OCI-LY3 (cell line): ENCODE measurements at regions not wholly inside any gene's neighbourhood (a gene's known extent, or its start where the extent isn't known, plus 50 kb on each side); places are given as distances from the start of the nearest gene placed in this dataset.

Source experiments
- EZH2phosphoT487 ChIP-seq: fragments of 200-600 bp; shearing (Covaris generic); IDR thresholded peaks from 2 replicates; pipeline ENCODE4 v1.6.1; 2018; ENCODE audit warnings: antibody characterized with exemption, mixed run types, low read depth
- TF ChIP-seq, protein P1 (sequence below): fragments of 200-600, 300-600 bp; sonication (generic); IDR thresholded peaks from 2 replicates; pipeline ENCODE4 v1.5.1; 2014; ENCODE audit warnings: antibody characterized with exemption, low read length, low read depth

DNA sequence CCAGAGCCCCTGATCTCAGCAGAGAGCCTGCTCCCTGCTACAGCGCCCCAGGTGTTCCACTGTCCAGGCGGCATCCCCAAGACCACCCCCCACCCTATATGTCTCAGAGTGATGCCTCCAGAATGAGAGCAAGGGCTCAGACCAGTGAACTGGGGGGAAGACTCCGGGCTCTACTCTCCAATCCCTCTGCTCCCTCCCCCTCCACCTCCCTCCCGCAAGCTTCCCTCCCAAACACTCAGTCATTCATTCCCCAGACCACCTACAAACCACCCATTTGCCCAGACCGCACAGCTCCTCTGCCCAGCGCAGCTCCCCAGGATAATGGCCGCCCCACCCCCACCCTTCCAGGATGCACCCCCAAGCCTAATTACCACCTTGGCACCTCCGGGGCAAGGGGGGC is 59.4 kb upstream of the TAC4 start:
- TF ChIP-seq, protein P1, sequence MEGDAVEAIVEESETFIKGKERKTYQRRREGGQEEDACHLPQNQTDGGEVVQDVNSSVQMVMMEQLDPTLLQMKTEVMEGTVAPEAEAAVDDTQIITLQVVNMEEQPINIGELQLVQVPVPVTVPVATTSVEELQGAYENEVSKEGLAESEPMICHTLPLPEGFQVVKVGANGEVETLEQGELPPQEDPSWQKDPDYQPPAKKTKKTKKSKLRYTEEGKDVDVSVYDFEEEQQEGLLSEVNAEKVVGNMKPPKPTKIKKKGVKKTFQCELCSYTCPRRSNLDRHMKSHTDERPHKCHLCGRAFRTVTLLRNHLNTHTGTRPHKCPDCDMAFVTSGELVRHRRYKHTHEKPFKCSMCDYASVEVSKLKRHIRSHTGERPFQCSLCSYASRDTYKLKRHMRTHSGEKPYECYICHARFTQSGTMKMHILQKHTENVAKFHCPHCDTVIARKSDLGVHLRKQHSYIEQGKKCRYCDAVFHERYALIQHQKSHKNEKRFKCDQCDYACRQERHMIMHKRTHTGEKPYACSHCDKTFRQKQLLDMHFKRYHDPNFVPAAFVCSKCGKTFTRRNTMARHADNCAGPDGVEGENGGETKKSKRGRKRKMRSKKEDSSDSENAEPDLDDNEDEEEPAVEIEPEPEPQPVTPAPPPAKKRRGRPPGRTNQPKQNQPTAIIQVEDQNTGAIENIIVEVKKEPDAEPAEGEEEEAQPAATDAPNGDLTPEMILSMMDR, result no peak
- no peak for TF ChIP-seq EZH2phosphoT487
